ENCODE measurements at regions not wholly inside any gene's neighbourhood (a gene's known extent, or its start where the extent isn't known, plus 50 kb on each side); places are given as distances from the start of the nearest gene placed in this dataset.

DNA sequence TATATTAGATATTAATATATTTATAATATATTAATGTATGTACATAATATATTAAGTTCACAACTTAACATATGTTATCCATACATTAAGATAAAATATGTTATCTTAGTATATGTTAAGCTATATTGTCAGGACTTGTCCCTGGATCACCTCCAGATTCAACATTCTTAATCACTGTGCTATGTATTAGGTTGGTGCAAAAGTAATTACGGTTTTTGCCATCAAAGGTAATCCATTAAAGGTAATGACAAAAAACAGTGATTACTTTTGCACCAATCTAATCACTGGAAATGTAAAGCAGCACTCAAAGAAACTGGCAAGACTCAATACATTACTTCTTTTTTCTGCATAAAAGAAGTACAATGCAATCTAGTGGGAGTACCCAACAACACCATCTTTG is 1099.0 kb upstream of the SLC39A10 start (continued):
- TF ChIP-seq, protein P1, sequence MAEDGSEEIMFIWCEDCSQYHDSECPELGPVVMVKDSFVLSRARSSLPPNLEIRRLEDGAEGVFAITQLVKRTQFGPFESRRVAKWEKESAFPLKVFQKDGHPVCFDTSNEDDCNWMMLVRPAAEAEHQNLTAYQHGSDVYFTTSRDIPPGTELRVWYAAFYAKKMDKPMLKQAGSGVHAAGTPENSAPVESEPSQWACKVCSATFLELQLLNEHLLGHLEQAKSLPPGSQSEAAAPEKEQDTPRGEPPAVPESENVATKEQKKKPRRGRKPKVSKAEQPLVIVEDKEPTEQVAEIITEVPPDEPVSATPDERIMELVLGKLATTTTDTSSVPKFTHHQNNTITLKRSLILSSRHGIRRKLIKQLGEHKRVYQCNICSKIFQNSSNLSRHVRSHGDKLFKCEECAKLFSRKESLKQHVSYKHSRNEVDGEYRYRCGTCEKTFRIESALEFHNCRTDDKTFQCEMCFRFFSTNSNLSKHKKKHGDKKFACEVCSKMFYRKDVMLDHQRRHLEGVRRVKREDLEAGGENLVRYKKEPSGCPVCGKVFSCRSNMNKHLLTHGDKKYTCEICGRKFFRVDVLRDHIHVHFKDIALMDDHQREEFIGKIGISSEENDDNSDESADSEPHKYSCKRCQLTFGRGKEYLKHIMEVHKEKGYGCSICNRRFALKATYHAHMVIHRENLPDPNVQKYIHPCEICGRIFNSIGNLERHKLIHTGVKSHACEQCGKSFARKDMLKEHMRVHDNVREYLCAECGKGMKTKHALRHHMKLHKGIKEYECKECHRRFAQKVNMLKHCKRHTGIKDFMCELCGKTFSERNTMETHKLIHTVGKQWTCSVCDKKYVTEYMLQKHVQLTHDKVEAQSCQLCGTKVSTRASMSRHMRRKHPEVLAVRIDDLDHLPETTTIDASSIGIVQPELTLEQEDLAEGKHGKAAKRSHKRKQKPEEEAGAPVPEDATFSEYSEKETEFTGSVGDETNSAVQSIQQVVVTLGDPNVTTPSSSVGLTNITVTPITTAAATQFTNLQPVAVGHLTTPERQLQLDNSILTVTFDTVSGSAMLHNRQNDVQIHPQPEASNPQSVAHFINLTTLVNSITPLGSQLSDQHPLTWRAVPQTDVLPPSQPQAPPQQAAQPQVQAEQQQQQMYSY (CRISPR knock-in tag; IDR thresholded peaks at IDR 0.05): no peak
- TF ChIP-seq CHD1 (IDR thresholded peaks at IDR 0.05; ENCODE audit: low read depth, low read length) (no peak), SREBF2 (IDR thresholded peaks at IDR 0.05; ENCODE audit: low read length) (no peak), POLR2AphosphoS5 (IDR thresholded peaks at IDR 0.05; ENCODE audit: low read length) (no peak), RAD51 (IDR thresholded peaks at IDR 0.05) (no peak)
- TF ChIP-seq, protein P2, sequence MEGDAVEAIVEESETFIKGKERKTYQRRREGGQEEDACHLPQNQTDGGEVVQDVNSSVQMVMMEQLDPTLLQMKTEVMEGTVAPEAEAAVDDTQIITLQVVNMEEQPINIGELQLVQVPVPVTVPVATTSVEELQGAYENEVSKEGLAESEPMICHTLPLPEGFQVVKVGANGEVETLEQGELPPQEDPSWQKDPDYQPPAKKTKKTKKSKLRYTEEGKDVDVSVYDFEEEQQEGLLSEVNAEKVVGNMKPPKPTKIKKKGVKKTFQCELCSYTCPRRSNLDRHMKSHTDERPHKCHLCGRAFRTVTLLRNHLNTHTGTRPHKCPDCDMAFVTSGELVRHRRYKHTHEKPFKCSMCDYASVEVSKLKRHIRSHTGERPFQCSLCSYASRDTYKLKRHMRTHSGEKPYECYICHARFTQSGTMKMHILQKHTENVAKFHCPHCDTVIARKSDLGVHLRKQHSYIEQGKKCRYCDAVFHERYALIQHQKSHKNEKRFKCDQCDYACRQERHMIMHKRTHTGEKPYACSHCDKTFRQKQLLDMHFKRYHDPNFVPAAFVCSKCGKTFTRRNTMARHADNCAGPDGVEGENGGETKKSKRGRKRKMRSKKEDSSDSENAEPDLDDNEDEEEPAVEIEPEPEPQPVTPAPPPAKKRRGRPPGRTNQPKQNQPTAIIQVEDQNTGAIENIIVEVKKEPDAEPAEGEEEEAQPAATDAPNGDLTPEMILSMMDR (IDR thresholded peaks at IDR 0.05 in 2 of 3, conservative IDR thresholded peaks at IDR 0.05 in 1 of 3; ENCODE audit: control insufficient read depth in 2 of 3, extremely low read depth in 1 of 3, insufficient read depth in 1 of 3, low read depth in 3 of 3, low read length in 3 of 3): no peak

DNA sequence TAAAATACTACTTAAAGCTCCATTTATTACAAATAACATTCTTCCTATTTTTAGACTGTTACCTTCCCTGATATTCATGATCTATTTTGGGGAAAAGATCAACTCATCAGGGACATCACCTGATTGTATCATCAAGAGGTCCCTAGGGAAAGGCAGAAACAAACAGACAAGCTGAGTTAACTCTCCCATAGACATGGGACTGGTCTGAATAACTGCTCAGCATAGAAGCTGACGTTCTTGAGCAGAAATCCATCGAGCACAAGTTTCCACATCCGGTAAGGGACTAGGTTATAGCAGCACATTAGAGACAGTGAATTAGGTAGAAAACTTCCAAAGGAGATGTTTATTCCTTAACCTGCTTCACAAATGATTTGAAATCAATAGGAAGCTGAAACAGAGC is 1100.4 kb upstream of the SLC39A10 start:
- Histone ChIP-seq H3K9me3 (replicated peaks; ENCODE audit: control insufficient read depth, insufficient read depth, low read length) (no peaks in the 10 kb centered on the region; the same call in 2 of the 3 replicates), H4K20me1 (ENCODE audit: control insufficient read depth, insufficient read depth) (no peaks in the 10 kb centered on the region), H2AFZ (ENCODE audit: control insufficient read depth, low read depth, low read length) (no peak overlapping the region), H3K4me1 (ENCODE audit: control insufficient read depth, insufficient read depth, low read length) (no peaks in the 10 kb centered on the region), H3K4me3 (no peak overlapping the region), H3K9ac (ENCODE audit: control insufficient read depth, insufficient read depth, low read length) (no peak overlapping the region), H3K79me2 (ENCODE audit: control insufficient read depth, insufficient read depth, low read length) (no peaks in the 10 kb centered on the region), H3K27ac (ENCODE audit: control insufficient read depth, insufficient read depth) (no peak overlapping the region), H3K4me2 (ENCODE audit: control insufficient read depth, insufficient read depth) (no peak overlapping the region), H3K36me3 (ENCODE audit: control insufficient read depth in 2 of 2, insufficient read depth in 2 of 2, low read length in 1 of 2) (no peaks in the 10 kb centered on the region), H3K27me3 (replicated peaks in 1 of 2; ENCODE audit: control insufficient read depth in 2 of 2, insufficient read depth in 2 of 2, low read length in 1 of 2) (no peaks in the 10 kb centered on the region)
- in situ Hi-C loops (cut with MboI) (no loop called here), intact Hi-C loops (cut with micrococcal nuclease; ENCODE audit: unreplicated experiment) (no loop called here)
- ChIA-PET SMC1A (ENCODE audit: uncharacterized antibody, unreplicated experiment) (interaction anchor here (0.6 to 1.0 kb wide), 3 partner anchors 10 to 151 kb away, joined by 3 read pairs; no protein-coding TSS in a partner anchor), RAD21 (ENCODE audit: unreplicated experiment) (interaction anchor here (1.8 kb wide), 1 partner anchor 10 kb away, joined by 4 read pairs; no protein-coding TSS in a partner anchor), POLR2A (no interaction called here), CTCF (interaction anchor here (1.5 to 3.2 kb wide), 4 partner anchors 10 to 762 kb away, joined by 3 to 12 read pairs (median 6); no protein-coding TSS in a partner anchor)
- 68% methylated on average over 3 of the region's 3 CpGs for whole genome bisulfite sequencing (ENCODE audit: insufficient coverage, insufficient replicate concordance, low lambda C conversion rate, missing lambda C conversion rate)
- no peak for FAIRE-seq
- no peak for DNase-seq (ENCODE audit: low read depth, low spot score)
- no peak for ATAC-seq
- BruUV-seq (replicated peaks): no TSS peak
- TF ChIP-seq, protein P3, sequence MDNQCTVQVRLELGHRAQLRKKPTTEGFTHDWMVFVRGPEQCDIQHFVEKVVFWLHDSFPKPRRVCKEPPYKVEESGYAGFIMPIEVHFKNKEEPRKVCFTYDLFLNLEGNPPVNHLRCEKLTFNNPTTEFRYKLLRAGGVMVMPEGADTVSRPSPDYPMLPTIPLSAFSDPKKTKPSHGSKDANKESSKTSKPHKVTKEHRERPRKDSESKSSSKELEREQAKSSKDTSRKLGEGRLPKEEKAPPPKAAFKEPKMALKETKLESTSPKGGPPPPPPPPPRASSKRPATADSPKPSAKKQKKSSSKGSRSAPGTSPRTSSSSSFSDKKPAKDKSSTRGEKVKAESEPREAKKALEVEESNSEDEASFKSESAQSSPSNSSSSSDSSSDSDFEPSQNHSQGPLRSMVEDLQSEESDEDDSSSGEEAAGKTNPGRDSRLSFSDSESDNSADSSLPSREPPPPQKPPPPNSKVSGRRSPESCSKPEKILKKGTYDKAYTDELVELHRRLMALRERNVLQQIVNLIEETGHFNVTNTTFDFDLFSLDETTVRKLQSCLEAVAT (IDR thresholded peaks at IDR 0.05): no peak
- TF ChIP-seq MYB (IDR thresholded peaks at IDR 0.05; ENCODE audit: borderline replicate concordance, low read depth, low read length) (no peak), IKZF2 (IDR thresholded peaks at IDR 0.05) (no peak)
- TF ChIP-seq, protein P4, sequence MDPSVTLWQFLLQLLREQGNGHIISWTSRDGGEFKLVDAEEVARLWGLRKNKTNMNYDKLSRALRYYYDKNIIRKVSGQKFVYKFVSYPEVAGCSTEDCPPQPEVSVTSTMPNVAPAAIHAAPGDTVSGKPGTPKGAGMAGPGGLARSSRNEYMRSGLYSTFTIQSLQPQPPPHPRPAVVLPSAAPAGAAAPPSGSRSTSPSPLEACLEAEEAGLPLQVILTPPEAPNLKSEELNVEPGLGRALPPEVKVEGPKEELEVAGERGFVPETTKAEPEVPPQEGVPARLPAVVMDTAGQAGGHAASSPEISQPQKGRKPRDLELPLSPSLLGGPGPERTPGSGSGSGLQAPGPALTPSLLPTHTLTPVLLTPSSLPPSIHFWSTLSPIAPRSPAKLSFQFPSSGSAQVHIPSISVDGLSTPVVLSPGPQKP (IDR thresholded peaks at IDR 0.05; ENCODE audit: low read depth, low read length): no peak

Data from GM12878 (cell line).